NCI-H1417 (cell line): ENCODE measurements at regions not wholly inside any gene's neighbourhood (a gene's known extent, or its start where the extent isn't known, plus 50 kb on each side); places are given as distances from the start of the nearest gene placed in this dataset.

ENCODE experiments used
- DNase-seq, 3 experiments: peaks; one replicate each; lab custom pipeline; 2025; lab: John Stamatoyannopoulos, UW

- peak in 1 of 3 experiments; percentile 47 for DNase-seq
These were observed 304.5 kb downstream of the KCNRG start for GRCh38 chr13:50319635-50320255.

GRCh38 chr13:50320271-50320862, 305.1 kb downstream of the KCNRG start:
- peak in 2 of 3 experiments; percentile 47 to 68 for DNase-seq

GRCh38 chr13:50322006-50322405, 306.8 kb downstream of the KCNRG start:
- DNase-seq = no peak

- no peak for DNase-seq
These were observed 308.3 kb downstream of the KCNRG start for GRCh38 chr13:50323440-50324065.

GRCh38 chr13:50326271-50326670, 311.0 kb downstream of the KCNRG start:
- no peak for DNase-seq

- no peak for DNase-seq
These were observed 311.6 kb downstream of the KCNRG start for GRCh38 chr13:50326811-50327210.

GRCh38 chr13:50334115-50334778, 319.0 kb downstream of the KCNRG start:
- no peak for DNase-seq

- no peak for DNase-seq
These were observed 319.7 kb downstream of the KCNRG start for GRCh38 chr13:50334944-50335343.

GRCh38 chr13:50339271-50339670, 324.0 kb downstream of the KCNRG start:
- no peak for DNase-seq

GRCh38 chr13:50340146-50340545, 324.9 kb downstream of the KCNRG start:
- no peak for DNase-seq

- DNase-seq = peak; percentile 57 to 86 (median 66)
These were observed 325.5 kb downstream of the KCNRG start for GRCh38 chr13:50340551-50341287.

GRCh38 chr13:50341526-50341925, 326.3 kb downstream of the KCNRG start:
- DNase-seq = no peak

- DNase-seq = peak; percentile 26 to 85 (median 57)
These were observed 329.5 kb downstream of the KCNRG start for GRCh38 chr13:50344717-50345116.

- no peak for DNase-seq
These were observed 330.6 kb downstream of the KCNRG start for GRCh38 chr13:50345804-50346203.

- no peak for DNase-seq
These were observed 333.1 kb downstream of the KCNRG start for GRCh38 chr13:50348371-50348770.

- no peak for DNase-seq
These were observed 337.7 kb downstream of the KCNRG start for GRCh38 chr13:50352720-50353480.

GRCh38 chr13:50353651-50354415, 338.6 kb downstream of the KCNRG start:
- peak in 1 of 3 experiments; percentile 13 for DNase-seq

- peak in 1 of 3 experiments; percentile 60 for DNase-seq
These were observed 340.6 kb downstream of the KCNRG start for GRCh38 chr13:50355797-50356196.

- no peak for DNase-seq
These were observed 341.9 kb downstream of the KCNRG start for GRCh38 chr13:50357136-50357535.

- peak; percentile 55 to 86 (median 65) for DNase-seq
These were observed 342.4 kb downstream of the KCNRG start for GRCh38 chr13:50357586-50358118.
